ENCODE measurements at regions not wholly inside any gene's neighbourhood (a gene's known extent, or its start where the extent isn't known, plus 50 kb on each side); places are given as distances from the start of the nearest gene placed in this dataset.

GRCh38 chr15:39302936-39303335 lies 277.9 kb upstream of the THBS1 start:
- peaks cover 40% of the 10 kb centered on the region for H3K27me3 ChIP-seq (replicated peaks; ENCODE audit: insufficient read depth, low read depth, low read length, poor library complexity)
- DNase-seq (ENCODE audit: low spot score), result no peak
- no peaks in the 10 kb centered on the region for H3K36me3 ChIP-seq (ENCODE audit: insufficient read depth, low read length, poor library complexity, severe bottlenecking)
- no peak overlapping the region for H3K27ac ChIP-seq (ENCODE audit: low read depth, low read length, poor library complexity, severe bottlenecking)
- no TSS peak for BruUV-seq (replicated peaks)
- H3K4me3 ChIP-seq (ENCODE audit: low read depth, low read length, poor library complexity, severe bottlenecking), result no peak overlapping the region
- H3K9me3 ChIP-seq (ENCODE audit: low read depth, low read length, poor library complexity, severe bottlenecking), result no peaks in the 10 kb centered on the region
- intact Hi-C loops (cut with micrococcal nuclease; ENCODE audit: unreplicated experiment), result no loop called here
- ChIA-PET CTCF (no interaction called here), POLR2A (ENCODE audit: low non-redundant PET) (no interaction called here)
- H3K4me1 ChIP-seq (ENCODE audit: insufficient read depth, low read length, poor library complexity, severe bottlenecking), result no peaks in the 10 kb centered on the region
- TF ChIP-seq, protein P1, sequence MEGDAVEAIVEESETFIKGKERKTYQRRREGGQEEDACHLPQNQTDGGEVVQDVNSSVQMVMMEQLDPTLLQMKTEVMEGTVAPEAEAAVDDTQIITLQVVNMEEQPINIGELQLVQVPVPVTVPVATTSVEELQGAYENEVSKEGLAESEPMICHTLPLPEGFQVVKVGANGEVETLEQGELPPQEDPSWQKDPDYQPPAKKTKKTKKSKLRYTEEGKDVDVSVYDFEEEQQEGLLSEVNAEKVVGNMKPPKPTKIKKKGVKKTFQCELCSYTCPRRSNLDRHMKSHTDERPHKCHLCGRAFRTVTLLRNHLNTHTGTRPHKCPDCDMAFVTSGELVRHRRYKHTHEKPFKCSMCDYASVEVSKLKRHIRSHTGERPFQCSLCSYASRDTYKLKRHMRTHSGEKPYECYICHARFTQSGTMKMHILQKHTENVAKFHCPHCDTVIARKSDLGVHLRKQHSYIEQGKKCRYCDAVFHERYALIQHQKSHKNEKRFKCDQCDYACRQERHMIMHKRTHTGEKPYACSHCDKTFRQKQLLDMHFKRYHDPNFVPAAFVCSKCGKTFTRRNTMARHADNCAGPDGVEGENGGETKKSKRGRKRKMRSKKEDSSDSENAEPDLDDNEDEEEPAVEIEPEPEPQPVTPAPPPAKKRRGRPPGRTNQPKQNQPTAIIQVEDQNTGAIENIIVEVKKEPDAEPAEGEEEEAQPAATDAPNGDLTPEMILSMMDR (conservative IDR thresholded peaks at IDR 0.05; ENCODE audit: low read depth, low read length), result no peak
- TF ChIP-seq EZH2 (IDR thresholded peaks at IDR 0.05; ENCODE audit: borderline replicate concordance, low read depth, low read length, poor library complexity, severe bottlenecking), result no peak

- intact Hi-C loops (cut with micrococcal nuclease; ENCODE audit: unreplicated experiment), result no loop called here
- Histone ChIP-seq H3K27me3 (replicated peaks; ENCODE audit: insufficient read depth, low read depth, low read length, poor library complexity) (peaks cover 37% of the 10 kb centered on the region), H3K36me3 (ENCODE audit: insufficient read depth, low read length, poor library complexity, severe bottlenecking) (no peaks in the 10 kb centered on the region), H3K4me3 (ENCODE audit: low read depth, low read length, poor library complexity, severe bottlenecking) (no peak overlapping the region), H3K27ac (ENCODE audit: low read depth, low read length, poor library complexity, severe bottlenecking) (no peak overlapping the region), H3K4me1 (ENCODE audit: insufficient read depth, low read length, poor library complexity, severe bottlenecking) (no peaks in the 10 kb centered on the region), H3K9me3 (ENCODE audit: low read depth, low read length, poor library complexity, severe bottlenecking) (no peaks in the 10 kb centered on the region)
- no peak for TF ChIP-seq EZH2 (IDR thresholded peaks at IDR 0.05; ENCODE audit: borderline replicate concordance, low read depth, low read length, poor library complexity, severe bottlenecking)
- TF ChIP-seq, protein P1 (conservative IDR thresholded peaks at IDR 0.05; ENCODE audit: low read depth, low read length), result no peak
- ChIA-PET CTCF (no interaction called here), POLR2A (ENCODE audit: low non-redundant PET) (no interaction called here)
- DNase-seq (ENCODE audit: low spot score), result no peak
- no TSS peak for BruUV-seq (replicated peaks)
These were observed 276.6 kb upstream of the THBS1 start for GRCh38 chr15:39304201-39304841.

DNA sequence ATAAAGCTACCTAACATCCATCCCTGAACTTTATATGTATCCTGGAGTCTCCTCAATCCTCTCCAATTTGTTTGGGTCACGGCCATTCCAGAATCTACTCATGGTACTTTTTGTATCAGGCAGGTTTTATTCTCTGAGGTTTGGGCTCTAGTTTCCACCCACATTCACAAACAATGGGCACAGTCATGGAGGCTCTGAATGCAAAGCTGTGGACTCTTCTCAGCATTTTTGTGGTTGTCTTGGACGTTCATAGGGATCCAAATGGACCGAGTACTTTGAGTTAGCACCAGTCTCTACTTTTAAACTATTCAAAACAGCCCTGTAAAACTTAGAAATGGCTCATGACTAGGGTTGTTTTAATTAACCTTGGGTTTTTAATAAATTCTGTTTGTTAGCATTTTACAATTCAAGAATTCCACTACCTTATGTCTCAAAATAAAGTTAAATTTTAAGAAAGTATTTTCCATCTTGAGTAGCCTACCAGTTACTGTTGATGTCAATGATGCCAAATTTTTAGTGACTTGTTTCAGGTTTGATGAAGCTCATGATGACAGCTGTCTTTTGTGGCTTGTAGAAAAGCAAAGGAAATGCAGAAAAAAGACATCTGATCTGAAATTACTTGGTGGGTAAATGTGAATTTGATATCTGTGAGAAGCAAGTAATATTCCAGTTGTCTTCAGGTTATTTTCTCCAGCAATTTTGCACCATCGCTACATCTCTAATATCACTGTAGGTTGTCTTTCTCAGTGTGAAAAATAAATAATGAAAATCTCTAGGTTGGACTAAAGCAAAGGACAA lies 275.7 kb upstream of the THBS1 start:
- peaks cover 31% of the 10 kb centered on the region for H3K27me3 ChIP-seq (replicated peaks; ENCODE audit: insufficient read depth, low read depth, low read length, poor library complexity)
- intact Hi-C loops (cut with micrococcal nuclease; ENCODE audit: unreplicated experiment), result no loop called here
- DNase-seq (ENCODE audit: low spot score), result no peak
- no peaks in the 10 kb centered on the region for H3K36me3 ChIP-seq (ENCODE audit: insufficient read depth, low read length, poor library complexity, severe bottlenecking)
- H3K4me1 ChIP-seq (ENCODE audit: insufficient read depth, low read length, poor library complexity, severe bottlenecking), result no peaks in the 10 kb centered on the region
- no peak for TF ChIP-seq EZH2 (IDR thresholded peaks at IDR 0.05; ENCODE audit: borderline replicate concordance, low read depth, low read length, poor library complexity, severe bottlenecking)
- no peaks in the 10 kb centered on the region for H3K9me3 ChIP-seq (ENCODE audit: low read depth, low read length, poor library complexity, severe bottlenecking)
- ChIA-PET CTCF (no interaction called here), POLR2A (ENCODE audit: low non-redundant PET) (no interaction called here)
- no TSS peak for BruUV-seq (replicated peaks)
- no peak overlapping the region for H3K27ac ChIP-seq (ENCODE audit: low read depth, low read length, poor library complexity, severe bottlenecking)
- H3K4me3 ChIP-seq (ENCODE audit: low read depth, low read length, poor library complexity, severe bottlenecking), result no peak overlapping the region
